Hepatocyte (in vitro differentiated cells): ENCODE measurements at regions not wholly inside any gene's neighbourhood (a gene's known extent, or its start where the extent isn't known, plus 50 kb on each side); places are given as distances from the start of the nearest gene placed in this dataset.

Experiments used
- CTCF ChIP-seq: fragments of 200-600 bp; sonication (generic); IDR thresholded peaks from 2 replicates; pipeline ENCODE4 v1.5.1; 2016; ENCODE audit warnings: antibody characterized with exemption, mild to moderate bottlenecking; ENCODE audit not compliant: poor library complexity
- EZH2 ChIP-seq: fragments of 200-600 bp; sonication (generic); IDR thresholded peaks from 2 replicates; pipeline ENCODE4 v1.6.1; 2016; ENCODE audit warnings: antibody characterized with exemption, mild to moderate bottlenecking, borderline replicate concordance

- TF ChIP-seq CTCF = no peak
- TF ChIP-seq EZH2 = no peak
These were observed 775.4 kb downstream of the KCNJ18 start for GRCh38 chr17:22467720-22468119.
